Prostate gland (tissue), 2 donors: ENCODE measurements at regions not wholly inside any gene's neighbourhood (a gene's known extent, or its start where the extent isn't known, plus 50 kb on each side); places are given as distances from the start of the nearest gene placed in this dataset.

Experiments used
- DNase-seq: peaks from one replicate; pipeline ENCODE4 v3.0.0-alpha.2; 2019; ENCODE audit warnings: low spot score
- H3K27ac ChIP-seq, 2 donors: fragments of 200-600 bp; sonication (generic); 2 replicates each; pipeline ENCODE4 v1.5.1; 2017 to 2019
- H3K27me3 ChIP-seq: fragments of 200-600 bp; sonication (generic); replicated peaks from 2 replicates; pipeline ENCODE4 v1.5.1; 2019; ENCODE audit not compliant: insufficient read depth
- H3K36me3 ChIP-seq, 2 donors: fragments of 200-600 bp; sonication (generic); 1 replicate in 1 of 2; 2 replicates in 1 of 2; pipeline versions ENCODE4 v1.5.1 to v1.8.1; 2017 to 2019
- H3K4me1 ChIP-seq: fragments of 200-600 bp; sonication (generic); replicated peaks from 2 replicates; pipeline ENCODE4 v1.5.1; 2019
- H3K4me3 ChIP-seq, 2 donors: fragments of 200-600 bp; sonication (generic); 2 replicates each; pipeline ENCODE4 v1.5.1; 2017 to 2019
- H3K9me3 ChIP-seq: fragments of 200-600 bp; sonication (generic); 2 replicates; pipeline ENCODE4 v1.5.1; 2017
- CTCF ChIP-seq, 4 experiments: fragments of 200-600 bp in 2 of 4; fragments of 450-650 bp in 2 of 4; sonication (generic) in 2 of 4; IDR thresholded peaks; 1 replicate in 3 of 4; 2 replicates in 1 of 4; pipeline ENCODE4 v1.5.1; 2016 to 2019; ENCODE audit warnings: antibody characterized with exemption in 4 of 4, mild to moderate bottlenecking in 2 of 4, moderate library complexity in 2 of 4
- POLR2A ChIP-seq: fragments of 450-650 bp; IDR thresholded peaks from one replicate; pipeline ENCODE4 v1.6.1; 2016; ENCODE audit warnings: antibody characterized with exemption, mild to moderate bottlenecking
- POLR2AphosphoS5 ChIP-seq: sonication (generic); formaldehyde crosslinking; IDR thresholded peaks from one replicate; pipeline ENCODE4 v1.6.1; 2017; ENCODE audit warnings: antibody characterized with exemption
- WGBS: methylation state at CpG from one replicate; pipeline ENCODE4 v1.1.5; 2018; 5-methylcytosine and 5-hydroxymethylcytosine counted together
- intact Hi-C: fragments of 100-400 bp; cut with DNase I; formaldehyde crosslinking; loops from one replicate; pipeline ENCODE4 v1.14.2; 2022

DNA sequence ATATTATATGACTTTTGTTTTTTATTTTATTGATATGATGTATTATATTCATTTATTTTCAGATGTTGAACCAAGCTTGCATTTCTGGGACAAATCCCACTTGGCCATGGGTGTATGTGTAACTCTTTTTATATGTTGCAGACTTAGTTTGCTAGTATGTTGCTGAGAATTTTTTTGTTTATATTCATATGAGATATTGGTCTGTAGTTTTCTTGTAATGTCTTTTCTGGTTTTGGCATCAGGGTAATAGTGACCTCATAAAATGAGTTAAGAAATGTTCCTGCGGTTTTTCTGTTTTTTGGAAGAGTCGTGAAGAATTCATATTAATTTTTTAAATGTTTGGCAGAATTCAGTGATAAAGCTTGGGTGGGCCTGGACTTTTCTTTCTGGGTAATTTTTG, 88.7 kb downstream of the ASB1 start:
- Histone ChIP-seq H3K27ac (no peak overlapping the region), H3K36me3 (no peaks in the 10 kb centered on the region), H3K9me3 (no peaks in the 10 kb centered on the region), H3K27me3 (no peaks in the 10 kb centered on the region), H3K4me3 (no peak overlapping the region), H3K4me1 (no peaks in the 10 kb centered on the region)
- intact Hi-C loops = no loop called here
- no peak for TF ChIP-seq POLR2AphosphoS5
- no peak for TF ChIP-seq CTCF (IDR thresholded peaks at IDR 0.05)
- no peak for DNase-seq
- 52% methylated on average over 2 of the region's 2 CpGs for WGBS

GRCh38 chr2:238517209-238517608, 90.5 kb downstream of the ASB1 start:
- DNase-seq = no peak
- intact Hi-C loops = no loop called here
- Histone ChIP-seq H3K27me3 (no peaks in the 10 kb centered on the region), H3K4me1 (no peaks in the 10 kb centered on the region), H3K9me3 (no peaks in the 10 kb centered on the region), H3K4me3 (no peak overlapping the region), H3K27ac (no peak overlapping the region), H3K36me3 (no peaks in the 10 kb centered on the region)
- 60% methylated on average over 1 of the region's 1 CpG for WGBS
- no peak for TF ChIP-seq POLR2AphosphoS5
- TF ChIP-seq POLR2A = no peak
- no peak for TF ChIP-seq CTCF (IDR thresholded peaks at IDR 0.05)

- intact Hi-C loops = no loop called here
- H3K4me3 ChIP-seq = no peak overlapping the region
- H3K27ac ChIP-seq = no peak overlapping the region
- TF ChIP-seq CTCF (IDR thresholded peaks at IDR 0.05) (no peak), POLR2AphosphoS5 (no peak), POLR2A (no peak)
- no peaks in the 10 kb centered on the region for H3K27me3 ChIP-seq
- no peak for DNase-seq
- WGBS = 67% methylated on average over 20 of the region's 20 CpGs
- no peaks in the 10 kb centered on the region for H3K36me3 ChIP-seq
- H3K9me3 ChIP-seq = no peaks in the 10 kb centered on the region
- peaks cover 2% of the 10 kb centered on the region for H3K4me1 ChIP-seq
Measured at GRCh38 chr2:238518172-238518820, 91.6 kb downstream of the ASB1 start.

GRCh38 chr2:238518821-238519186, 92.1 kb downstream of the ASB1 start:
- H3K4me3 ChIP-seq = no peak overlapping the region
- peaks cover 7% of the 10 kb centered on the region for H3K4me1 ChIP-seq
- DNase-seq = no peak
- TF ChIP-seq POLR2A = no peak
- no peak for TF ChIP-seq POLR2AphosphoS5
- no peak for TF ChIP-seq CTCF (IDR thresholded peaks at IDR 0.05)
- no peaks in the 10 kb centered on the region for H3K27me3 ChIP-seq
- 78% methylated on average over 7 of the region's 7 CpGs for WGBS
- intact Hi-C loops = no loop called here
- H3K36me3 ChIP-seq = no peaks in the 10 kb centered on the region
- no peaks in the 10 kb centered on the region for H3K9me3 ChIP-seq
- no peak overlapping the region for H3K27ac ChIP-seq

DNA sequence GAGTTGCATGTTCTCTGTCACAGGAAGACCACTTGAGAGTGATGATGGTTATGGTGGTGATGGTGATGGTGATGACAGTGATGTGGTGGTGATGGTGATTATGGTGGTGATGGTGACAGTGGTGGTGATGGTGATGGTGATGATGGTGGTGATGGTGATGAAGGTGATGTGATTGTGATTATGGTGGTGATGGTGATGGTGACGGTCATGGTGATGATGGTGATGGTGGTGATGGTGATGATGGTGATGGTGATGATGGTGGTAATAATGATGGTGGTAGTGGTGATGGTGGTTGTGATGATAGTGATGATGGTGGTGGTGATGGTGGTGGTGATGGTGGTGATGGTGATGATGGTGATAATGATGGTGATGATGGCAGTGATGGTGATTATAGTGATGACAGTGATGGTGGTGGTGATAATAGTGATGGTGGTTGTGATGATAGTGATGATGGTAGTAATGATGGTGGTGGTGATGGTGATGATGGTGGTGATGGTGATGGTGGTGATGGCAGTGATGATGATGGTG, 93.7 kb downstream of the ASB1 start:
- Histone ChIP-seq H3K9me3 (no peaks in the 10 kb centered on the region), H3K36me3 (no peaks in the 10 kb centered on the region), H3K4me3 (no peak overlapping the region), H3K4me1 (peaks cover 7% of the 10 kb centered on the region), H3K27ac (no peak overlapping the region), H3K27me3 (no peaks in the 10 kb centered on the region)
- intact Hi-C loops = loop anchor here (5.0 kb wide), 1 partner anchor 207 kb away; no protein-coding TSS in a partner anchor
- WGBS = 96% methylated on average over 1 of the region's 1 CpG
- no peak for DNase-seq
- TF ChIP-seq CTCF (IDR thresholded peaks at IDR 0.05) = no peak
